ENCODE measurements at regions not wholly inside any gene's neighbourhood (a gene's known extent, or its start where the extent isn't known, plus 50 kb on each side); places are given as distances from the start of the nearest gene placed in this dataset.

DNA sequence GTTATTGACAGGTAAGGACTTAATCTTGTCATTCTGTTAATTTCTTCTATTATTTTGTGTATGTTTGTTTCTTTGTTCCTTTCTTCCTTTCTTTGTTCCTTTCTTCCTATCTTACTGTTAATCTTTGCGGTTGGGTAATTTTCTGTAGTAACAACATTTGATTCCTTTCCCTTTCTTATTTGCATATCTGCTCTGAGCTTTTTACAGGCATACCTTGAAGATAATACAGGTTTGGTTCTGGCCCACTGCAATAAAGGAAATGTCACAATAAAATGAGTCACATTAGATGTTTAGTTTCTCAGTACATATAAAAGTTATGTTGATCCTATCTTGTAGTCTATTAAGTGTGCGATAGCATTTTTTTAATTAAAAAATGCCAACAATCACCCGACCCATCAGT is 440.7 kb downstream of the NFIB start:
- Histone ChIP-seq H3K36me3 (replicated peaks; ENCODE audit: low read depth, low read length) (no peaks in the 10 kb centered on the region), H3K9ac (ENCODE audit: low read length) (no peak overlapping the region), H3K4me1 (ENCODE audit: low read length) (peaks cover 6% of the 10 kb centered on the region; the same call in 1 of the 2 replicates), H4K20me1 (ENCODE audit: insufficient read depth, low read length) (no peaks in the 10 kb centered on the region), H3K27ac (ENCODE audit: low read length) (no peak overlapping the region), H3K9me3 (ENCODE audit: insufficient read depth, low read length) (no peaks in the 10 kb centered on the region), H3K4me3 (ENCODE audit: low read length) (no peak overlapping the region), H3K27me3 (ENCODE audit: low read depth, low read length) (no peaks in the 10 kb centered on the region), H3K4me2 (ENCODE audit: low read length) (no peak overlapping the region), H2AFZ (ENCODE audit: low read depth, low read length) (no peak overlapping the region), H3K79me2 (ENCODE audit: low read length) (no peaks in the 10 kb centered on the region)
- TF ChIP-seq EZH2phosphoT487 (IDR thresholded peaks at IDR 0.05; ENCODE audit: low read depth) = no peak

DNA sequence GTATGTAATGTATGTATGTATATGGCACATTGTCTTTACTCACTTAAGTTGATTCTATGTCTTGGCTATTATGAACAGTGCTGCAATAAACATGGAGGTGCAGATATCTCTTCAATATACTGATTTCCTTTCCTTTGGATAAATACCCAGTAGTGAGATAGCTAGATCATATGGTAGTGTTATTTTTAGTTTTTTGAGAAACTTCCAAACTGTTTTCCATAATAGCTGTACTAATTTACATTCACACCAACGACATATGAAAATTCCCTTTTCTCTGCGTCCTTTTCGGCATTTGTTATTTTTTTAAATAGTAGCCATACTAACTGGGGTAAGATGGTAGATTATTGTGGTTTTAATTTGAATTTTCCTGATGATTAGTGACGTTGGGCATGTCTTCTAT is 445.6 kb downstream of the NFIB start:
- H3K9ac ChIP-seq (ENCODE audit: low read length) = no peak overlapping the region
- H3K9me3 ChIP-seq (ENCODE audit: insufficient read depth, low read length) = no peaks in the 10 kb centered on the region
- H3K4me1 ChIP-seq (ENCODE audit: low read length) = no peaks in the 10 kb centered on the region
- TF ChIP-seq, protein P1, sequence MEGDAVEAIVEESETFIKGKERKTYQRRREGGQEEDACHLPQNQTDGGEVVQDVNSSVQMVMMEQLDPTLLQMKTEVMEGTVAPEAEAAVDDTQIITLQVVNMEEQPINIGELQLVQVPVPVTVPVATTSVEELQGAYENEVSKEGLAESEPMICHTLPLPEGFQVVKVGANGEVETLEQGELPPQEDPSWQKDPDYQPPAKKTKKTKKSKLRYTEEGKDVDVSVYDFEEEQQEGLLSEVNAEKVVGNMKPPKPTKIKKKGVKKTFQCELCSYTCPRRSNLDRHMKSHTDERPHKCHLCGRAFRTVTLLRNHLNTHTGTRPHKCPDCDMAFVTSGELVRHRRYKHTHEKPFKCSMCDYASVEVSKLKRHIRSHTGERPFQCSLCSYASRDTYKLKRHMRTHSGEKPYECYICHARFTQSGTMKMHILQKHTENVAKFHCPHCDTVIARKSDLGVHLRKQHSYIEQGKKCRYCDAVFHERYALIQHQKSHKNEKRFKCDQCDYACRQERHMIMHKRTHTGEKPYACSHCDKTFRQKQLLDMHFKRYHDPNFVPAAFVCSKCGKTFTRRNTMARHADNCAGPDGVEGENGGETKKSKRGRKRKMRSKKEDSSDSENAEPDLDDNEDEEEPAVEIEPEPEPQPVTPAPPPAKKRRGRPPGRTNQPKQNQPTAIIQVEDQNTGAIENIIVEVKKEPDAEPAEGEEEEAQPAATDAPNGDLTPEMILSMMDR (IDR thresholded peaks at IDR 0.05; ENCODE audit: low read depth, low read length) = no peak
- no peak for TF ChIP-seq EZH2phosphoT487 (IDR thresholded peaks at IDR 0.05; ENCODE audit: low read depth)
- no peak overlapping the region for H2AFZ ChIP-seq (ENCODE audit: low read depth, low read length)
- H3K27me3 ChIP-seq (ENCODE audit: low read depth, low read length) = no peaks in the 10 kb centered on the region
- H4K20me1 ChIP-seq (ENCODE audit: insufficient read depth, low read length) = no peaks in the 10 kb centered on the region
- H3K36me3 ChIP-seq (replicated peaks; ENCODE audit: low read depth, low read length) = no peaks in the 10 kb centered on the region
- no peaks in the 10 kb centered on the region for H3K79me2 ChIP-seq (ENCODE audit: low read length)
- H3K4me3 ChIP-seq (ENCODE audit: low read length) = no peak overlapping the region
- H3K27ac ChIP-seq (ENCODE audit: low read length) = no peak overlapping the region
- H3K4me2 ChIP-seq (ENCODE audit: low read length) = no peak overlapping the region

- no peak overlapping the region for H3K4me2 ChIP-seq (ENCODE audit: low read length)
- no peaks in the 10 kb centered on the region for H3K79me2 ChIP-seq (ENCODE audit: low read length)
- no peak overlapping the region for H2AFZ ChIP-seq (ENCODE audit: low read depth, low read length)
- H3K36me3 ChIP-seq (replicated peaks; ENCODE audit: low read depth, low read length) = no peaks in the 10 kb centered on the region
- H3K4me1 ChIP-seq (ENCODE audit: low read length) = no peaks in the 10 kb centered on the region
- TF ChIP-seq EZH2phosphoT487 (IDR thresholded peaks at IDR 0.05; ENCODE audit: low read depth) = no peak
- TF ChIP-seq, protein P1 (IDR thresholded peaks at IDR 0.05; ENCODE audit: low read depth, low read length) = no peak
- no peaks in the 10 kb centered on the region for H3K9me3 ChIP-seq (ENCODE audit: insufficient read depth, low read length)
- H3K9ac ChIP-seq (ENCODE audit: low read length) = no peak overlapping the region
- H4K20me1 ChIP-seq (ENCODE audit: insufficient read depth, low read length) = no peaks in the 10 kb centered on the region
- no peak overlapping the region for H3K4me3 ChIP-seq (ENCODE audit: low read length)
- H3K27ac ChIP-seq (ENCODE audit: low read length) = no peak overlapping the region
- no peaks in the 10 kb centered on the region for H3K27me3 ChIP-seq (ENCODE audit: low read depth, low read length)
Measured at GRCh38 chr9:13865869-13866268, 448.1 kb downstream of the NFIB start.

- no peak overlapping the region for H3K27ac ChIP-seq (ENCODE audit: low read length)
- no peaks in the 10 kb centered on the region for H3K27me3 ChIP-seq (ENCODE audit: low read depth, low read length)
- H3K9me3 ChIP-seq (ENCODE audit: insufficient read depth, low read length) = no peaks in the 10 kb centered on the region
- TF ChIP-seq, protein P1 (IDR thresholded peaks at IDR 0.05; ENCODE audit: low read depth, low read length) = no peak
- no peak for TF ChIP-seq EZH2phosphoT487 (IDR thresholded peaks at IDR 0.05; ENCODE audit: low read depth)
- H2AFZ ChIP-seq (ENCODE audit: low read depth, low read length) = no peak overlapping the region
- no peak overlapping the region for H3K9ac ChIP-seq (ENCODE audit: low read length)
- H3K4me3 ChIP-seq (ENCODE audit: low read length) = no peak overlapping the region
- H3K4me1 ChIP-seq (ENCODE audit: low read length) = no peaks in the 10 kb centered on the region
- no peak overlapping the region for H3K4me2 ChIP-seq (ENCODE audit: low read length)
- H3K36me3 ChIP-seq (replicated peaks; ENCODE audit: low read depth, low read length) = no peaks in the 10 kb centered on the region
- no peaks in the 10 kb centered on the region for H3K79me2 ChIP-seq (ENCODE audit: low read length)
- no peaks in the 10 kb centered on the region for H4K20me1 ChIP-seq (ENCODE audit: insufficient read depth, low read length)
Measured at GRCh38 chr9:13863112-13863511, 450.8 kb downstream of the NFIB start.

DNA sequence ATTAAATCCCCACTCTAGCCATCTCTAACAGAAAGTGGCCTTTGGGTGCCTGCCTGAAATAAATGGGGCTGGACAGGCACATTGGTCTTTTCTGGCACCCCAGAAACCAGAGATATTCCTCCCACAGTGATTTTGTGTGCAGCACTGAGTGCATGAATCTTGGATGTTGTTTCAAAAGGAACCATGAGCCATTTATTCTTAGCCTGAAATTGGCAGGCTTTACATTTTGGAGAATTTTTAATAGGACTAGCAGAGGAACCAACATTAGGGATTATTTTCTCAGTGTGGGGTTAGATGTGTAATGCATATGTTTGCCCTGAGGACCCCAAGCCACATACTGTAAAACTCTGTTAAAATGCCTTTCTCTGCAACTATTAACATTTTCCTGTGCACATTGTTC is 451.3 kb downstream of the NFIB start:
- H3K4me3 ChIP-seq (ENCODE audit: low read length) = no peak overlapping the region
- no peak overlapping the region for H2AFZ ChIP-seq (ENCODE audit: low read depth, low read length)
- no peak overlapping the region for H3K4me2 ChIP-seq (ENCODE audit: low read length)
- H3K9ac ChIP-seq (ENCODE audit: low read length) = no peak overlapping the region
- no peaks in the 10 kb centered on the region for H3K27me3 ChIP-seq (ENCODE audit: low read depth, low read length)
- H4K20me1 ChIP-seq (ENCODE audit: insufficient read depth, low read length) = no peaks in the 10 kb centered on the region
- no peaks in the 10 kb centered on the region for H3K9me3 ChIP-seq (ENCODE audit: insufficient read depth, low read length)
- H3K4me1 ChIP-seq (ENCODE audit: low read length) = no peaks in the 10 kb centered on the region
- no peak overlapping the region for H3K27ac ChIP-seq (ENCODE audit: low read length)
- H3K36me3 ChIP-seq (replicated peaks; ENCODE audit: low read depth, low read length) = no peaks in the 10 kb centered on the region
- no peaks in the 10 kb centered on the region for H3K79me2 ChIP-seq (ENCODE audit: low read length)
- no peak for TF ChIP-seq EZH2phosphoT487 (IDR thresholded peaks at IDR 0.05; ENCODE audit: low read depth)
- TF ChIP-seq, protein P1 (IDR thresholded peaks at IDR 0.05; ENCODE audit: low read depth, low read length) = no peak

Measured in OCI-LY3 (cell line).